HG03135 (cell line): ENCODE measurements at regions not wholly inside any gene's neighbourhood (a gene's known extent, or its start where the extent isn't known, plus 50 kb on each side); places are given as distances from the start of the nearest gene placed in this dataset.

ENCODE experiments used
- ATAC-seq: cut with Tn5 transposase; IDR thresholded peaks from one replicate; pipeline ENCODE4 v1.9.1; 2021; ENCODE audit warnings: mild to moderate bottlenecking, moderate library complexity; ENCODE audit not compliant: unreplicated experiment

DNA sequence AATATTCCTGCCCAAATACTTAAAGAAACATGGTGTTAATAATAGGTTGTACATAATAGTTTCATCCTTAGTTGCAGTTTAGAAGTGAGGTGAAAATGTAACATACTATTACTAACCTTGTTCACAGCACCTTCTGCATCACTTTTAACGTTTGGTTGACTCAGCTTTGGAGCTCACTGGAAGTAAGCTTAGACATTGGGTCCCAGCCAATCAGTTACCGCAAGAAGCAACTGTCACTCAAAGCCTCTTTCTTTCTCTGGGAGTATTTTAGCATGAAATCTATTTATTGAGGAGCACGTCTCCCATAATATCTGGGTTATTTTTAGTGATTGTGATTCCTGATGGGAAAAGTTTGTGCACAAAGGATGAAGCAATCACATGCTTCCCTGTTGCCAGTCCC, 472.6 kb downstream of the SNAPC1 start:
- no peak for ATAC-seq

DNA sequence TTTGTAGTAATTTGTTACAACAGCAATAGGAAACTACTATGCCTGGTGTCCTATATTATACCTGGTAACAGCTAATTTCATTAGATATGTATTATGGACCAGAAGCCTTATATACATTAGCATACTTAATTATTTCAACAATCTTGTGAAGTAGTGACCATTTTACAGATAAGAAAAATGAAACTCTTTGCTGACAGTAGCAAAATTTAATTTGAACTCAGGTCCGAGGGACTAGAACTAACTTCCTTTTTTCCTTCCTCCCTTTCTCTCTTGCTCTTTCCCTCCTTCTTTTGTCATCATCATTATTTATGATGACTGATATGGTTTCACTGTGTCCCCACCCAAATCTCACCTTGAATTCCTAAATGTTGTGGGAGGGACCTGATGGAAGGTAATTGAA, 482.0 kb downstream of the SNAPC1 start:
- no peak for ATAC-seq

DNA sequence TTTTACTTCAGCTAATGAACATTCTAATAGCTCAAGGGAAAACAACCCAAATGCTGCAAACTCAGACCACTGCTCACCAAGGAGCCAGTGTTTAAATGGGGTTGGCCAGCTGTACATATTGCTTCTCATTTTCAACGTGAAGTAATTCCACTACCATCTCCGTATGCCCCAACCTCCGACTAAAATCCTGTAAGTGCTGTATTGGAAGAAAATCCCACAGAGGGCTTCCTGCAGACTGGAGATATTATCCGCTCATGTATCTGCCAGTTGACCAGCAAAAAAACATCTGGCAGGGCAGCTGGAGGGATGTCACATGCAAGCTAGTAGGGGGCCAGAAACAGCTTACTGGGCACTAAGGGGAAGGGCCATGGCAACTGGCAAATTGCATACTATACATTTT, 485.0 kb downstream of the SNAPC1 start:
- ATAC-seq: no peak

DNA sequence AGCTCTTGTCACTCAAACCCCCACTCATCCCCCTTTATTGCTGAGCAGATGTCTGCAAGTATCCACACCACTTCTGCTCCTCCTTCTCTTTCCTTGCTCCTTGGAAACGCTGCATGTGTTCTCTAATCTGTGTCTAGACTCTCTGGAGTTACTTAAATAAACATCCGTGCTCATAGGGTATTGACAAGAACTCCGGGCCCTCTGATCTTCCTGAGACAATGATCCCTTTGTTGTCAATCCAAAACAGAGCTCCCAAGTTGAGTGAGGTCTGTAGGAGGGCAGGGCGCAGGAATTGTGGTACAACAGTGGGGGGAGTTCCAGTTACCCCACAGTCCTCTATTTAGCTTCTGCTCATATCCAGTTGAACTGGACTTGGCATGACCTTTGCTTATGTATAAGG, 489.0 kb downstream of the SNAPC1 start:
- no peak for ATAC-seq

DNA sequence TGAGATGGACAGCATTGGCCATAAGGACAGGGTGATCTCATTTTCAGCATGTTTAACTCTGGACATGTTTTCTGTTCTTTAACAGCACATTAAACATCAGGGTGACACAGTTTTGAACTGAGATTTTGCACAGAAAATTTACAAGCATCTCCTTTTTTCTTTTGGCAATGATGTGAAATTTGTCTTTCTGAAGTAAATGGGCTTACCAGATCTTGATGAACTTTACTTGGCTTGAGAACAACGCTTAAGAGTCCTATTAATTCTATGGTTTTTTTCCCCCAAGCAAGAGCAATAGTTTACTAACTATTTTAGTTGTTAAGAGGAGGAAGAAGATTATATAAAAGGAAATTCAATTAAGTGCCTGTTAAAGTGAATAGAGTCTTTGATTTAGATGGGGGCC, 491.0 kb downstream of the SNAPC1 start:
- no peak for ATAC-seq

DNA sequence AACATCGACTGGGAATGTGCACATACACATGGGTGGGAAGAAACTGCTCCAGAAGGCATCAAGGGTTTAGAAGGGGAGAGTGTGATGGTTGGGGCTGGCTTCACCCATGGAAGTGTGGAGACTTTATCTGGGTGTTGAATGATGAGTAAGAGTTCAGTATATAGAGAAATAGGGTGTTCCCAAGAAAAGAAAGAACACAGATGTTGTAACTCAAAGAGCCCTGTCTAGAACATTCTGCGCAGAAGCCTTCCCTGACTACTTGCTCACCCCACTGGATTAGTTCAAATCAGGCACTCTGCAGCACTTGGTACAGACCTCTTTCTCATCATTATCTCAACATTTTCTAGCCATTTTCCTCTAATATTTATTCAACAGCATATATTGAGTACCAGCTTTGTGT, 491.7 kb downstream of the SNAPC1 start:
- ATAC-seq: no peak

DNA sequence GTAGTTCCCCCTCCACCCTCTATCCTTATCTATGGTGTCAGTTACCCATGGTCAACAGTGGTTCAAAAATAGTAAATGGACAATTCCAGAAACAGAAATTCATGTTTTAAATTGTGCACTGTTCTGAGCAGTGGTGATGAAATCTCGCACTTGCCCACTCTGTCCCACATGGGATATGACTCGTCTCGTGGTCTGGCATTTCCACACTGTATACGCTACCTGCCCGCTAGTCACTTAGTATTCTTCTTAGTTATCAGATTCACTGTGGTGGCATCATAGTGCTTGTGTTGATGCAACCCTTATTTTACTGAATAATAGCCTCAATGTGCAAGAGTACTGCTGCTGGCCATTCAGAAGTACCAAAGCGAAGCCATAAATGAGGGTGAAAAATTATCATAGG, 507.0 kb downstream of the SNAPC1 start:
- no peak for ATAC-seq

DNA sequence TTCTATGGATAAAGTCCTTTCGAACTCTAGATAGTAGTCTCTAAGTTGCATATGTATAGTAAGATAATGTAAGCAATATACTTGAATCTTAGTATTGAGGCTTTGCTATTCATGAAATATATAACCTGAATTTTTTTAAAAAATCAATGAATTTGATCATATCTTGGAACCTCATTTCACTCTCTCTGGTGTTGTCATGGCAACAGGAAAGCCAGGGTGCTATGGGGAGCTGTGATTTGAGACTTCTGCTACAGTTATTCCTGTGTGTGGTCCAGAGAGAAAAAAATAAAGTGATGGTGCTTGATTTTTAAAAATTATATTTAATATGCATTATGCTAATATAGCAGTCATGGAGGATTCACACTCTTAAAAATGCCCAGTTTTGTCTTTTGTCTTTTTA, 508.0 kb downstream of the SNAPC1 start:
- ATAC-seq: no peak

DNA sequence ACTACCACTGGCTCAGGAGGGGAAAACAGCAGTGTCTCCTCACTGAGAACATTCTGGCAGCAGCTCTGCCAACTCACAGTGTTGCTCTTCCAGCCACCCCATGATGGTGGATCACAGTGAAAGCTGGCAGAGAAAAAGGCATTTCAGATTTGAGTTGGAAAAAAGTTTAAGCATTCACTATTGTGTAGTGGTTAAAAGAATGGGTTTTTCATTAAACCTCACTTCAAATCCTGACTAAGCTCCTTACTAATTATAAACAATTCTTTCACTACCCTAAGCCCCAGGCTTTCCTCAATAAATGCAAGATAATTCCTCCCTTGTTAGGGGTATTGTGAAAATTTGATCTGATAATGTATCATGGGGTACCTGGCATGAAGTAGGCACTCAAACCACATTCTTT, 518.1 kb downstream of the SNAPC1 start:
- ATAC-seq: no peak

DNA sequence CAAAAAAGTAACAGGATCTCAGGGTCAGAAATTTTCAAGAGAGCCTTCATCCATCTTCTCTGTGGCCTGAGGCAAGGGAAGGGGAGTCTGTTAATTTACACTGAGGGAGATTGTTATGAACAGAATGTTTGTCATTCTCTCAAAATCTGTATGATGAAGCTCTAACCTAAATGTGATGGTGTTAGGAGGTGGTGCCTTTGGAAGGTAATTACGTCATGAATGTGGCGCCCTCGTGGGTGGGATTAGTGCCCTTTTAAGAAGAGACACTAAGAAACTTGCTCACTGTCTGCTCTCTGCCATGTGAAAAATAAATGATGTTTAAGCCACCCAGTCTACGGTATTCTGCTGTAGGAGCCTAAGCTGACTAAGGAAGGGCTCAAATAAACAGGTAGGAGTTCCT, 521.6 kb downstream of the SNAPC1 start:
- no peak for ATAC-seq

DNA sequence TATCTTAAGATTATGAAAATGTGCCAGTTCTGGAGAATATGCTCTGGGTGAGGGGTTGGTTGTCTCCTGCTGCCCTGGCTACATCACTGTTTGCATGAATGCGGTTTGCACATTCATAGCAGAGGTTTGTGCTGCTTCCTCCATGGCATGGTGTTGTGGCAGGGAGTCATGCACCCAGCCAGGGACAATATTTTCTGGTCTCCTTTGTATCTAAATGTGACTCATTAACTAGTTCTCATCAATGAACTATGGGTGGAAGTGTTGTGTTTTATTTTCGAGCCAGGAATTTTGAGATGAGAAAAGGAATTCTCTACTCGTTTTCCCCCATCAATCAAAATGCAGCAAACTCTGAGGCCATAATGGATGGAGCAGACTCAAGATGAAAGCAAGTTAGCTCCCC, 527.3 kb downstream of the SNAPC1 start:
- no peak for ATAC-seq

DNA sequence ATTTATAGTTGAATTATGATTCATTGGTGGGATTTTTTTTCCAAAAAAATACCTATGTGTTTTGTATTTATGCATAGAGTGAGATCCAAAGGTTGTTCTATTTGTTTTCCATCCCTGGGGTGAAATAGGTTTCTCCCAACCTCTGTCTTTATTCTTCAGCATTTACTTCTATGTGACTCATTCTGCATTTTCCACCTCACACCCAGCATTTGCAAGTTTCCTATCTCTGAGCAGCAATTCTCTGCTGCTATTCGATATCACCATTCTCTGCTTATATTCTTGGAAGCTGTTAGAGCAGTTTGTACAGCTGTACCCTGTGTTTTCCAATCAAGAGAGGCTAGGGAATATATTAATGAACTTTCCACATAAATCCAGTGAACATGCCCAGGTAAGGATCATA, 538.9 kb downstream of the SNAPC1 start:
- ATAC-seq: no peak

DNA sequence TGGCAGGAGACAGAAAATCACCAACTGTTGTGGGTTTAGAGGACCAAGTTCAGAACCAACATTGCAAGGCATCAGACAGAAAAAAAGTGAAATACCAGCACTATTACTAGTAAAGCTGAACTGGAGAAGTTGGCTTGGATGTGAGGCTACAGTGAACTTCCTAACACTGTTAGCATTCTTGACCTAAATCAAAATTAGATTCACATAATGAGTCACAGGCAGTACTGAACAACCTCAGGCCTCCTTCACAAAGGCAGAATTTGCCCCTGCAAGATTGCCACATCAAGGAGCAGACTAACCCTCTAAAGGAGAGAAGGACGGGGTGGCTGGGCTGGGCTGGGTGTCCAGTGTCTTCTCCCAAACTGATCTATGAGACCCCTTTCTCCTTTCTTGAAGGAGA, 539.7 kb downstream of the SNAPC1 start:
- ATAC-seq: no peak

DNA sequence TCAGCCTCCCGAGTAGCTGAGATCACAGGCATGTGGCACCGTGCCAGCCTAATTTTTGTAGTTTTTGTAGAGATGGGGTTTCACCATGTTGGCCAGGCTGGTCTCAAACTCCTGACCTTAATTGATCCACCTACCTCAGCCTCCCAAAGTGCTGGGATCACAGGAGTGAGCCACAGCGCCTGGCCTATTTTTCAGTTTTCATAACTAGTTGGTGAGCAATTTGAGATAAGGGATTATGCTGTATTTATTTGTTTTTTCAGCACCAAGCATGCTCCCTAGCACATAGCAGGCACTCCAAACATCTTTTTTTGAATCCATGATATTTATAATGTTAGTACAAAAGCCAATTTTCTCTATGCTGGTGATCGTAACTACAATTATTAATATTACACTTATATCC, 541.2 kb downstream of the SNAPC1 start:
- ATAC-seq: no peak

DNA sequence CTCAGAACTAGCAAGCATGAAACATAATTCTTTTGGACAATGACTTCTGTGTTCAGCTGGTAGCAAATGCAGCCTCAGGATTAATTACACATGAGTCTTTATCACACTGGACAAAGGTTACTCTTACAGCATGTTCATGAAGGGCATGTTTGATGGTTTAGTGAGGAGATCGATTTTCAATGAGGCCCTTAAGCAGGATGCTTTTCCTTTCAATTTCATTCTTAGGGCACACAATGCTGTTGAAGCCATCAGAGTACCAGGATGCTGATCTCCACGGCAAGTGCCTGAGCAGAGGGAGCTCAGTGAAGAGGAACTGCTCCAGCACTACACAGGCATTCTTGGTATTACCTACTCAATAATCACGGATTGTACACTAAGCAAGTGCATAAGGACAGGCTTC, 542.0 kb downstream of the SNAPC1 start:
- no peak for ATAC-seq

DNA sequence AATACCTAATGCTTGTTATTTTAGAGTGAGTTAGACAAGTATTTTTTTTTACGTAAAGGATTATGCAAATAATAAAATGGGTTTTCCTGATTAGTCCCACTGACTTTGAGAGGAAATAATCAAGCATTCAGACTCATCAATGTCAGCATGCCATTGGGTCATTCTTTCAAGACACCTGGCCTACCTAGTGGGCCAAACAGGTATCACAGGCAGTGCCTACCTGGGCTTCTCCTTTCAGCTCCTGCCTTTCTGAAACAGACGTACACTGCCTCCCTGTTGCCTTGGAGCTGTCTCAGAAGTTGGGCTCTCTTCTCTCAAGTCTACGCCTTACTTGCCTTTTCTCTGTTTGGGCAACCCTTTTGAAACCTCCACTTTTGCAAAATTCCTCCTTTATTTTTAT, 545.6 kb downstream of the SNAPC1 start:
- no peak for ATAC-seq

DNA sequence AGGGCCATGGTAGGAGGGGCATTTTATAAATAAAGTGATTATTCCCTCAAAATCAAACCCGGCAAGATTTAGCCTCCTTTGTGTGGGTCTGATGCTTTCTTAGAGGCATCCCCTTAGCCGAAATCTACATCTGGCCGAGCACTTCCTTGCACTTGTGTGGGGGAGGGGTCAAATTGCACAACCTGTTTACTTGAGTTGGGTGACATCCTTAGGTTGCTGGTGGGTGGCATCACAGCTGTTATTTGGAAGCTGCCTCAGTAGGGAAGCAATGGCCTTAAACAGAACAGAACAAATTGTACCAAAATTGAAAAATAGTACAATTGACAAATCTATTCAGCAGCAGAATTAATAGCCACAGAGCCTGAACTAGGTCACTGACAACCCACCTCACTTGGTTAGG, 546.1 kb downstream of the SNAPC1 start:
- ATAC-seq: no peak

DNA sequence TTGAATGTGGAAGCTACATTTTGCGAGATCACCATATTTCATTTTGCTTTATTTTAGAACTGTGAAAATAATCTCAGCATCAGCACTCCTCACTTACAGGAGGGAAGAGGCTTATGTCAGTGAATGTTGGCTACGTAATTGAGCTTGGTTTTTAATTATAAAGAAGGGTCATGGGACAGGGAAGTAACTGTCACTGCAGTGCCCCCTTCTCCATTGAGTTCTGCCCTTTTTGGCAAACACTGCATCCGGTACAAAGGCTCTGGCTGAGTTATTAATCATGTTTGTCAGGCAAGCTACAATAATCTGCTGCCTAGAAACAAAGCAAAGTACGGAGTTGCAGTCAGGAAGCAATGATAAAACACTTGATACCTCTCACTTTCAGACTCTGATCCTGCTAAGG, 546.7 kb downstream of the SNAPC1 start:
- ATAC-seq: no peak

DNA sequence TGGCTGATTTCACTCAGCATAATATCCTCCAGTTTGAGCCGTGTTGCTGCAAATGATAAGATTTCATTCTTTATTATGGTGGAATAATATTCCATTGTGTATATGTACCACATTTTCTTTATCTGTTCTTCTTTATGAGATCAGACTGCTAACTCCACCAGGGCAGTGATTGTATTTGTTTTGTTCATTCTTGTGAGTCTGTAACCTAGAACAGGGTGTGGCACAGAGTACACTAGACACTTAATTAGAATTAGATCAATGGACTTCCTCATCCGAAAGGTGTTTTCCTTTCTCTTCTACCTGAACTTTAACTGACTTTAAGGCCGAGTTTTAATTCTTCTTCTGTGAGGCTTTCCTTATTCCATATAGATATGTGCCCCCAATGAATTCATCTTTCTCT, 551.0 kb downstream of the SNAPC1 start:
- ATAC-seq: no peak

DNA sequence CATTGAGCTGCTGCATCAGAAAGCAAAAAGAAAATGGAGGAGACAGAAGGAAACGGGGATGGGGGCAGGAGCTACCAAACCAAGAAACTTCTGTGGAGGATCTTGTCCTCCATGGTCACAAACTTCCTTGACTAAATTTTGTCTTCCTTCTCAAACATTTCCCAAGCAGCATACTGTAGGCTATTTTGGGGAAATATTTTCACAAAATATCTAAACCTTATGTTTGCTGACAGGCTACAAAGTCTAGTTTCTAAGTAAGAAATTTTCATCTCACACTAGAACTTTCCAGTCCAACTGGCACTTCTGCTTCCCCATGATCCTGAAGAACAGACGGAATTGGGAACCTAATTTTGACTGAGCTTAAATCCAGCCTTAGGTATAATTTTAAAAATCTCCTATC, 552.0 kb downstream of the SNAPC1 start:
- no peak for ATAC-seq

DNA sequence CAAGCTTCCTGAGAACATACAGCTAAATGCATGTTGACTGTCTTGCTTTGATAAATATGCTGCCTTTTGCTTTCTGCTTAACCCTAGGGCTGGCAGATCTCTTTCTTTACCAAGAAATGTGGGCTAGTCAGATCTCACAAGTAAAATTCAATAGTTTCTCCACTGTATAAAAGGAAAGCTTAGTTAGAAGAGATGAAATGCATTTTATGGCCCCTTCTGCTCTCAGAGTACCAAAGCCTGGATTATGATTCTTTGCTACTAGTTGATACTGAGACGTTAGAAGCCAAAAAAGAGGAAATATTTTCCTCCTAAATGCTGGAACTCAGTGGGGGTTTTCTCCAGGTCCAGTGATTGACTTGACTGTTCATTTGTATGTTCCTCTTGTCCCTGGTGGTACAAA, 552.7 kb downstream of the SNAPC1 start:
- no peak for ATAC-seq

DNA sequence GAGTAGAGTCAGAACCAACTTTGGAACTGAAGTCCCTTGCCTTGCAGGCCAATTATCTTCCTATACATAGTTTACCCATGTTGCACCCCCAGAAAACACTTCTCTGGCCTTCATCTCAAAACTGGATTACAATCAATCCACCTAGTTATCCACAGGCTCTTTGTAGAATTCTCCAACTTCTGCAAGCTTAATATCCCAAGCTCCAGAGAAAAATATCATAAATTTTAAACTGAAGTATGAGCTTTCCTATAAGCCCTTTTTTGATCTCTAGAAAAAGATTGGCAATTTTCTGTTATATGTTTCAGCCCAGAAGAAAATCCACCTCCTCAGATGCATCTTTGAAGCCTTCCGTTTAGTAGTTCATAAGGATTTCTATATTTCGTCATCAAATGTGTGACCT, 553.4 kb downstream of the SNAPC1 start:
- no peak for ATAC-seq

DNA sequence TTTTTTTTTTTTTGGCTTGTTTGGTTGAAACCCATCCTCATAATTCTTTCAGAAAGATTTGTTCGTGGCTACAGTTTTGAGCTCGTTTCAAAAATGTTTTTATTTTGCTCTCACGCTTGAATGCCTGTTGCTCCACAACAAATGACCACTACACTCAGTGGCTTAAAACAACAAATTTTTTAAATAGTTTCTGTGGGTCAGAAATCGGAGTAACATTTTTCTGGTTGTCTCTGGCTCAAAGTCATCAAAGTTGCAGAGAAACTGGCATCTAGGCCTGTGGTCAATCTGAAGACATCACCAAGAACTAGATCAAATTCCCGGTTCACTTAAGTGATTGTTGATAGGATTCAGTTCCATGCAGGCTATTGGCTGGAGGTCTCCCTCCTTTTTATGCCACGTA, 560.0 kb downstream of the SNAPC1 start:
- no peak for ATAC-seq

DNA sequence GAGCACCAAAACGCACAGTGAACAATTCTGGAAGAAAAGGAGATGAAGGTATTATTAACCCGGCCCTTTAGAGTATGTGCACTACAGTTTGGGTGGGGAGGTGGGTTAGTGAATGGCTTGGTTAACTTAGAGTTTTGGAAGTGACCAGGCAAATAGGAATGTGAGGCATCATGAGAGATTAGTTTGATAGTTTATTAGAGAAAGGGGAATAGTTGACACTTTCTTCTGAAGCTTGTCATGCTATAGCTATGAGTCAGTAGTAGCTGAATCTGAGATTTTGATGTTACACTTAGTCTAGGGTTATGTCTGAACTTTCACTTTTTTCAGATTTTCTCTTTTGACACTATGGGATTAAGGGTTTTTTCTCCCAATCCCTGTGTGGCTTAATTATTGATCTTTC, 567.2 kb downstream of the SNAPC1 start:
- no peak for ATAC-seq
